Activated CD8-positive, alpha-beta memory T cell treated with anti-CD3 and anti-CD28 coated beads, Interleukin-2, amount 50 U/mL, for 1 hour (primary cell): ENCODE measurements at regions not wholly inside any gene's neighbourhood (a gene's known extent, or its start where the extent isn't known, plus 50 kb on each side); places are given as distances from the start of the nearest gene placed in this dataset.
"Not testable (repeated sequence)": the region's sequence is repeated elsewhere in the genome, so short reads cannot be mapped to it uniquely, and the experiment has no call there.

Experiments used
- DNase-seq: peaks from one replicate; pipeline ENCODE4 v3.0.0-alpha.2; 2020; ENCODE audit errors: extremely low read depth

GRCh38 chr13:26483546-26483945 lies 73.9 kb upstream of the WASF3 start:
- no peak for DNase-seq

- DNase-seq, result no peak
These were observed 73.3 kb upstream of the WASF3 start for GRCh38 chr13:26484196-26484595.

- DNase-seq, result no peak
These were observed 72.2 kb upstream of the WASF3 start for GRCh38 chr13:26485288-26485687.

GRCh38 chr13:26485786-26486185 lies 71.7 kb upstream of the WASF3 start:
- DNase-seq, result no peak

- DNase-seq, result no peak
These were observed 70.9 kb upstream of the WASF3 start for GRCh38 chr13:26486550-26486949.

GRCh38 chr13:26487781-26488180 lies 69.7 kb upstream of the WASF3 start:
- no peak for DNase-seq

GRCh38 chr13:26488236-26489003 lies 69.1 kb upstream of the WASF3 start:
- DNase-seq, result no peak

GRCh38 chr13:26492301-26492700 lies 65.2 kb upstream of the WASF3 start:
- DNase-seq, result not testable (repeated sequence)

GRCh38 chr13:26494571-26495195 lies 62.8 kb upstream of the WASF3 start:
- DNase-seq, result no peak

GRCh38 chr13:26495750-26496149 lies 61.7 kb upstream of the WASF3 start:
- DNase-seq, result no peak

GRCh38 chr13:26497968-26498511 lies 59.4 kb upstream of the WASF3 start:
- DNase-seq, result no peak

- DNase-seq, result no peak
These were observed 58.6 kb upstream of the WASF3 start for GRCh38 chr13:26498656-26499601.

GRCh38 chr13:26500618-26501320 lies 56.7 kb upstream of the WASF3 start:
- no peak for DNase-seq

GRCh38 chr13:26501641-26502040 lies 55.8 kb upstream of the WASF3 start:
- no peak for DNase-seq

GRCh38 chr13:26502826-26503225 lies 54.7 kb upstream of the WASF3 start:
- DNase-seq, result no peak

- DNase-seq, result no peak
These were observed 53.5 kb upstream of the WASF3 start for GRCh38 chr13:26503826-26504594.
